GM10248 (cell line): ENCODE measurements at regions not wholly inside any gene's neighbourhood (a gene's known extent, or its start where the extent isn't known, plus 50 kb on each side); places are given as distances from the start of the nearest gene placed in this dataset.

ENCODE experiments used
- CTCF ChIA-PET: fragments of 300-600 bp; sonication (Branson Sonifier 250); formaldehyde crosslinking; extraction: SDS; loops from one replicate; lab custom pipeline; 2021; ENCODE audit warnings: antibody characterized with exemption; lab: Yijun Ruan, JAX
- POLR2A ChIA-PET: fragments of 350-650 bp; sonication (Branson Sonifier 250); formaldehyde crosslinking; extraction: SDS; loops from one replicate; lab custom pipeline; 2020; ENCODE audit warnings: antibody characterized with exemption; lab: Yijun Ruan, JAX
- DNase-seq: peaks from one replicate; pipeline ENCODE4 v3.0.0; 2012; ENCODE audit errors: extremely low spot score
- TF ChIP-seq, protein P1 (sequence below): IDR thresholded peaks from 2 replicates; pipeline ENCODE4 v1.5.1; 2012; ENCODE audit warnings: mild to moderate bottlenecking, low read depth; ENCODE audit errors: extremely low read depth, missing control alignments, control extremely low read depth

DNA sequence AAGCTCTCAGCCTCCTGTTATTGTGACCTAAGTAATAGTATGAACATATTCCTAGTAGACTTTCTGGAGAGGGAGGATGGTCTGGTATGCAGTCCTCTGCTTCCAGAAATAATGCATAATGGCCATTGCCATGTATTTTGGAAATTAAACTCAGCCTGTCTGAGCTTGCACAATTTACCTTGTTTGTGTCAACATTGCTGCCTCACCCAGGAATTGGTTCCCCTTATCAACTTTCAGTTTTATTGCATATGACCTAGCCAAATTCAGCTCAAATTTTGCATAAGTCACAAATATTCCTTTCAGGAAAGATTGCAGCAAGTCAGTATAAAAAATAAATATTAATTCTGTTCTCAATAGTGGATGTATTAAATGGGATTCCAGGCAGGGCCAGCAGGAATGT lies 101.9 kb upstream of the SLC5A9 start:
- ChIA-PET CTCF (interaction anchor here (1.4 kb wide), 2 partner anchors 9 to 10 kb away, joined by 3 to 4 read pairs; no protein-coding TSS in a partner anchor), POLR2A (no interaction called here)
- TF ChIP-seq, protein P1, sequence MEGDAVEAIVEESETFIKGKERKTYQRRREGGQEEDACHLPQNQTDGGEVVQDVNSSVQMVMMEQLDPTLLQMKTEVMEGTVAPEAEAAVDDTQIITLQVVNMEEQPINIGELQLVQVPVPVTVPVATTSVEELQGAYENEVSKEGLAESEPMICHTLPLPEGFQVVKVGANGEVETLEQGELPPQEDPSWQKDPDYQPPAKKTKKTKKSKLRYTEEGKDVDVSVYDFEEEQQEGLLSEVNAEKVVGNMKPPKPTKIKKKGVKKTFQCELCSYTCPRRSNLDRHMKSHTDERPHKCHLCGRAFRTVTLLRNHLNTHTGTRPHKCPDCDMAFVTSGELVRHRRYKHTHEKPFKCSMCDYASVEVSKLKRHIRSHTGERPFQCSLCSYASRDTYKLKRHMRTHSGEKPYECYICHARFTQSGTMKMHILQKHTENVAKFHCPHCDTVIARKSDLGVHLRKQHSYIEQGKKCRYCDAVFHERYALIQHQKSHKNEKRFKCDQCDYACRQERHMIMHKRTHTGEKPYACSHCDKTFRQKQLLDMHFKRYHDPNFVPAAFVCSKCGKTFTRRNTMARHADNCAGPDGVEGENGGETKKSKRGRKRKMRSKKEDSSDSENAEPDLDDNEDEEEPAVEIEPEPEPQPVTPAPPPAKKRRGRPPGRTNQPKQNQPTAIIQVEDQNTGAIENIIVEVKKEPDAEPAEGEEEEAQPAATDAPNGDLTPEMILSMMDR = no peak
- no peak for DNase-seq

DNA sequence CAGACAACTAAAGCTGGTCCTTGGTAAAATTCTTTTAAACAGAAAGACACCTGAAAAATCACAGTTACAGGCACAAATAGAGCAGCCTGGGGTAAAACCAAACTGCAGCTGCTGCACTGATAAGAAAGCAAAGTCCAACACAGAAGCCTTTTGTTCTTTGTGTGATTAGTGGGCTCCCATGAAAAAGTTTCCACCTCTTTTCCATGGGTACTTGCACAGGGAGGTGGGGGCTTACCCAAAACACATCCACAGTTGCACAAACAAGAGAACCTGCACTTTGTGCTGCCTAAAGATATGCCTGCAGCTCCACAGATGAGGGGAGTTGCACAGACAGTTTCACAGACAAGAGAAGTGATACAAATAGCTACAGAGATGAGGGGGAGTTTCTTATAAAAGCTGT lies 106.7 kb upstream of the SLC5A9 start:
- DNase-seq = no peak
- POLR2A ChIA-PET = no interaction called here
- TF ChIP-seq, protein P1 = no peak
- CTCF ChIA-PET = interaction anchor here (1.2 to 1.5 kb wide), 3 partner anchors 10 to 87 kb away, joined by 4 to 5 read pairs (median 4); no protein-coding TSS in a partner anchor

DNA sequence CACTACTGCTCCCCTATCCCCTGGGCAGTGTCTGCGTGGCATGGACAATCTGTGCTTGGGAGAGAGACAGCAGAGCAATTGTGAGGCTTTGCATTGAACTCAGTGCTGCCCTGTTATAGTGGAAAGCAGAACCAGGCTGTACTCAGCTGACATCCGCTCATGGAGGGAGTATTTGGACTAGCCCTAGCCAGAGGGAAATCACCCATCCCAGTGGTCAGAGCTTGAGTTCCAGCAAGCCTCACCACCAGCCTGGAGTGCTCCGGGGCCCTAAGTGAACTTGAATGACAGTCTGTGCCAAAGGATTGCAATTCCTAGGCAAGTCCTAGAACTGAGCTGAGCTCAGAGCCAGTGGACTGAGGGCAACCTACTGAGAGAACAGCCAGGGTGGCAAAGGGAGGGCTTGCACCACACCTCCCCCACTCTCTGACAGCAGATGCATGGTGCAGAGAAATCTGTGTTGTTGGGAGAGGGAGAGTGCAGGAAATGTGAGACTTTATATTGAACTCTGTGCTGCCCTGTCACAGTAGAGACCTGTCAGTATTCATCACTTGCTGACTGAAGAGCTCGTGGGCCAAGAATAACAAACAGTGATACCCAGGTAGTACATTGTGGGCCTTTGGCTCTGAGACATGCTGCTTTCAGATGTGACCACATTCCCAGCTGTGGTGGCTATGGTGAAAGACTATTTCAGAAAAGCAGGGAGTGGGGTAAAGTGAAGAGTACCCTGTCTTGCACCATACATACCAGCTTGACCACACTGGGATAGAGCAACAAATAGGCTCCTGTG lies 107.7 kb upstream of the SLC5A9 start:
- TF ChIP-seq, protein P1 = no peak
- ChIA-PET POLR2A (no interaction called here), CTCF (interaction anchor here (0.8 to 1.5 kb wide), 3 partner anchors 9 to 88 kb away, joined by 3 to 4 read pairs (median 4); no protein-coding TSS in a partner anchor)
- no peak for DNase-seq

DNA sequence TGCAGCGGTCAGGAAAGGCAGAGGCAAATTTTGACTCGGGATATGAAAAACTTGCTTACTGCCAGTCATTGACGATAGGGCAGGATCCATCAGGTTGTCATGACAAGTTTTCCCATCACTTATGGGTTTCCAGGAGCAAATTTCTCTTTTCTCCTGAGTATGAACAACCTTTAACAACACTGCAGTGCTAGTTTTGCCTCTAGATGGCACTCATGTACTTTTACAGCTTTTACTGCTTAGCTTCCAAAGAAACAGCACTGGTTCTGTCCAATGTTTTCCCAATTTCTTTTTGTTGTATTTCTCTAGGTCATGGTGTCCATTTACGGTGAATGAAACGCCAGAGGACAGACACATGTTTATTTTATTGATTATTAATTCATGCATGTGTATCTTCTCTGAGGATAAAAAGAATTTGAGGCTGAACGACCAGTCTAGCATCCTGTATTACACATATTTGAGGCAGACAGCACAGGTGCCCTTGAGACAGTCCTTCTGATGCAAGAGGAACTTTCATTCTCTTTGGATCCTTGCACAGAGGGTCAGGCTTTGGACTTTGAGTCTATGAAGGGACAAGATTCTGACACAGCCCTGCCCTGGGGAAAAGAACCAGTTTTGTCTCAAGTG lies 112.3 kb upstream of the TRABD2B start:
- TF ChIP-seq, protein P1 = peak; percentile 74
- no peak for DNase-seq
- CTCF ChIA-PET = interaction anchor here (1.2 to 2.6 kb wide), 12 partner anchors 8 to 586 kb away, joined by 3 to 77 read pairs (median 4); no protein-coding TSS in a partner anchor
- POLR2A ChIA-PET = no interaction called here

DNA sequence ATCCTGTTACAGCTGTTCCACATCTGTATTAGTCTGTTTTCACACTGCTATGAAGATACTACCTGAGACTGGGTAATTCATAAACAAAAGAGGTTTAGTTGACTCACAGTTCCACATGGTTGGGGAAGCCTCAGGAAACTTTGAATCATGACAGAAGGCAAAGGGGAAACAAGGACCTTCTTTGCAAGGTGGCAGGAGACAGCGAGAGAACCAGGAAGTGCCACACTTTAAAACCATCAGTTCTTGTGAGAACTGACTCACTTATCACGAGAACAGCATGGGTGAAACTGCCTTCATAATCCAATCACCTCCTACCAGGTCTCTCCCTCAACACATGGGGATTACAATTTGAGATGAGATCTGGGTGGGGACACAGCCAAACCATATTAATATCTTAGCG lies 110.3 kb upstream of the TRABD2B start:
- ChIA-PET CTCF (interaction anchor here (3.0 kb wide), 1 partner anchor 95 kb away, joined by 18 read pairs; no protein-coding TSS in a partner anchor), POLR2A (no interaction called here)
- TF ChIP-seq, protein P1 = no peak
- no peak for DNase-seq

DNA sequence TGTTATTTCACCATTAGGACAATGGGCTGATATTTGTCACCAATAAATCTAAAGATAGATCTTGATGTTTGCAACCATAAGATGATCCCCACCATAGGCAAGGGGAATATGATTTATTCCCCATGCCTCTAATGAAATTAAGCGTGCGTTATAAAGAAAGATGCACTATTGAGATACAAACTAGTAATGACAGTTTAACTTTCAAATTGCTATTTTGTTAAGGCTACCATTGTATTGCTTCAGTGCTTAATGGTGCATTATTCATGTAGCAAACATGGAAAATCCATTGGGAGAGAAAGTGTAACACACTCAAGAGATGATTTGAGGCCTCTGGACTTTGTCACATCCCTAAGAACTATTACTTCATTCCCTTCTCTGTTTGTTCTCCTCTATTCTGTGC lies 108.9 kb upstream of the TRABD2B start:
- CTCF ChIA-PET = interaction anchor here (0.7 to 3.0 kb wide), 2 partner anchors 9 to 97 kb away, joined by 3 to 18 read pairs; no protein-coding TSS in a partner anchor
- POLR2A ChIA-PET = interaction anchor here (0.6 kb wide), 1 partner anchor 142 kb away, joined by 5 read pairs; no protein-coding TSS in a partner anchor
- TF ChIP-seq, protein P1 = no peak
- DNase-seq = no peak
